Left ventricle myocardium inferior (tissue), 1 donor: ENCODE measurements at regions not wholly inside any gene's neighbourhood (a gene's known extent, or its start where the extent isn't known, plus 50 kb on each side); places are given as distances from the start of the nearest gene placed in this dataset.

Source experiments
- DNase-seq: peaks from one replicate; pipeline ENCODE4 v3.0.0-alpha.2; 2020
- H3K27ac ChIP-seq: fragments of 200-600 bp; replicated peaks from 2 replicates; pipeline ENCODE4 v1.8.0; 2021
- H3K27me3 ChIP-seq: fragments of 200-600 bp; 2 replicates; pipeline ENCODE4 v1.8.0; 2021; ENCODE audit warnings: low read depth
- H3K36me3 ChIP-seq: fragments of 200-600 bp; 2 replicates; pipeline ENCODE4 v1.8.0; 2021
- H3K4me1 ChIP-seq: fragments of 200-600 bp; 2 replicates; pipeline ENCODE4 v1.8.0; 2021
- H3K4me3 ChIP-seq: fragments of 200-600 bp; 2 replicates; pipeline ENCODE4 v1.8.0; 2021; ENCODE audit warnings: mild to moderate bottlenecking, moderate library complexity
- H3K9me3 ChIP-seq: fragments of 200-600 bp; replicated peaks from 2 replicates; pipeline ENCODE4 v1.8.0; 2021
- intact Hi-C: fragments of 100-400 bp; cut with micrococcal nuclease; formaldehyde crosslinking; loops from one replicate; pipeline ENCODE4 v1.11.0; 2022
- TF ChIP-seq, protein P1 (sequence below): fragments of 200-600 bp; IDR thresholded peaks from 2 replicates; pipeline ENCODE4 v1.8.0; 2021; ENCODE audit warnings: antibody characterized with exemption, mild to moderate bottlenecking, borderline replicate concordance
- donor health status: DM: no; HTN: yes; CAD: no; lungs with severe emphysema.

DNA sequence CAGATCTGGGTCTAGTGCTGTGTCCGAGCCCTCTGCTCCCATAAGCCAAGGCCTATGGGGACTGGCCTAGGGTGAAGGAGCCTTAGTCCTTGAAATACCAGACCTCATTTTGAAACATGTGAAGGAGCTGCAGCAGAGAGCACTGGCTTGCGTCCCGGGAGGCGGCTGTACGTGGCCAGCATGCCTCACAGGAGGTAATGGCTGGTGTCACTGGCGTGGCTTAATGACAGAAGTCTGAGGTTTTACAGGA, 72.7 kb upstream of the OTOS start:
- intact Hi-C loops, result no loop called here
- no peaks in the 10 kb centered on the region for H3K9me3 ChIP-seq
- TF ChIP-seq, protein P1, sequence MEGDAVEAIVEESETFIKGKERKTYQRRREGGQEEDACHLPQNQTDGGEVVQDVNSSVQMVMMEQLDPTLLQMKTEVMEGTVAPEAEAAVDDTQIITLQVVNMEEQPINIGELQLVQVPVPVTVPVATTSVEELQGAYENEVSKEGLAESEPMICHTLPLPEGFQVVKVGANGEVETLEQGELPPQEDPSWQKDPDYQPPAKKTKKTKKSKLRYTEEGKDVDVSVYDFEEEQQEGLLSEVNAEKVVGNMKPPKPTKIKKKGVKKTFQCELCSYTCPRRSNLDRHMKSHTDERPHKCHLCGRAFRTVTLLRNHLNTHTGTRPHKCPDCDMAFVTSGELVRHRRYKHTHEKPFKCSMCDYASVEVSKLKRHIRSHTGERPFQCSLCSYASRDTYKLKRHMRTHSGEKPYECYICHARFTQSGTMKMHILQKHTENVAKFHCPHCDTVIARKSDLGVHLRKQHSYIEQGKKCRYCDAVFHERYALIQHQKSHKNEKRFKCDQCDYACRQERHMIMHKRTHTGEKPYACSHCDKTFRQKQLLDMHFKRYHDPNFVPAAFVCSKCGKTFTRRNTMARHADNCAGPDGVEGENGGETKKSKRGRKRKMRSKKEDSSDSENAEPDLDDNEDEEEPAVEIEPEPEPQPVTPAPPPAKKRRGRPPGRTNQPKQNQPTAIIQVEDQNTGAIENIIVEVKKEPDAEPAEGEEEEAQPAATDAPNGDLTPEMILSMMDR, result no peak
- H3K4me3 ChIP-seq, result no peak overlapping the region
- H3K27ac ChIP-seq, result no peak overlapping the region
- no peaks in the 10 kb centered on the region for H3K36me3 ChIP-seq
- no peak for DNase-seq
- H3K4me1 ChIP-seq, result no peaks in the 10 kb centered on the region
- peaks cover 27% of the 10 kb centered on the region for H3K27me3 ChIP-seq

- intact Hi-C loops, result no loop called here
- no peaks in the 10 kb centered on the region for H3K36me3 ChIP-seq
- H3K9me3 ChIP-seq, result no peaks in the 10 kb centered on the region
- H3K27me3 ChIP-seq, result peaks cover 27% of the 10 kb centered on the region
- no peaks in the 10 kb centered on the region for H3K4me1 ChIP-seq
- H3K4me3 ChIP-seq, result no peak overlapping the region
- no peak overlapping the region for H3K27ac ChIP-seq
- no peak for DNase-seq
- TF ChIP-seq, protein P1, result no peak
These were observed 73.3 kb upstream of the OTOS start for GRCh38 chr2:240213476-240214421.

DNA sequence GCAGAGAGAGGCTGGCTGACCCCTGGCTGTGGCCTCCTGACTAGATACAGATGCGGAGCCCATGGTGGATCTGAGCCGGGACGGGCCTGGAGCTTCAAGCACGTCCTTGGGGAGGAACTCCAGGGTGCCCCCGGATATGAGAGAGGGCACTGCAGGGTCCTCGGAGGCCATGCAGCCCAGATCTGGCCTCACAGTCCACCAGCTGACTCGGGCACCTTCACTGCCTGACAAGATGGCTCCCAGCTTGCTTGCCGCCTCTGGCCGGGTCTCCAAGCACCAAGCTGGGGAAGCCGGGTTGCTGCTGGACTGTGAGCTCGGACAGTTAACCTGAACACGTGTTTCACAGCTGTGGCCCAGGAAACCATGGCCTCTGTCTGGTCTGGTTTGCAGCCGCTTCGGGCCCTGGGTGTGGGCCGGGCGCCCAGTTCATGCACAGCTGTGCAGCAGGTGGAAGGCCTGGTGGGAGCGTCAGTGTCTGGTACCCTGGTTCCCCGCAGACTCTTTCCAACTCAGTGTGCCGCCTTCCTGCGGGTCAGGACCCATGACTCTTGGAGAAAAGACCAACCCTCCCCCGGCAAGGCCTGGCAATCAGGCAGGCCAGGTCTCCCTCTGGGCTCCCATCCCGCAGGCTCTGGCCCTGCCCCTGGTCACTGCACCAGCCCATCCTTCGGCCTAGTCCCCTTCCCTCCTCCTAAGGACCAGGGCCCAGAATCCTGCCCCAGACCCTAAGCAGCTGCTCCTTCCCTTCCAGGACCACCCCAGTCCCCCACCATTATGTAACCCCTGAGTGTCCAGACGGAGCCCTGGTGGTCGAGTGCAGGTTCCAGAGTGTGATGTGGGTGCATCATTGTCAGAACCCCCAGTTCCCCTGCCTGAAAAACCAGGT, 74.6 kb upstream of the OTOS start:
- H3K4me3 ChIP-seq, result no peak overlapping the region
- peaks cover 27% of the 10 kb centered on the region for H3K27me3 ChIP-seq
- TF ChIP-seq, protein P1, result no peak
- H3K27ac ChIP-seq, result no peak overlapping the region
- intact Hi-C loops, result no loop called here
- H3K4me1 ChIP-seq, result no peaks in the 10 kb centered on the region
- H3K36me3 ChIP-seq, result no peaks in the 10 kb centered on the region
- H3K9me3 ChIP-seq, result no peaks in the 10 kb centered on the region
- DNase-seq, result no peak

DNA sequence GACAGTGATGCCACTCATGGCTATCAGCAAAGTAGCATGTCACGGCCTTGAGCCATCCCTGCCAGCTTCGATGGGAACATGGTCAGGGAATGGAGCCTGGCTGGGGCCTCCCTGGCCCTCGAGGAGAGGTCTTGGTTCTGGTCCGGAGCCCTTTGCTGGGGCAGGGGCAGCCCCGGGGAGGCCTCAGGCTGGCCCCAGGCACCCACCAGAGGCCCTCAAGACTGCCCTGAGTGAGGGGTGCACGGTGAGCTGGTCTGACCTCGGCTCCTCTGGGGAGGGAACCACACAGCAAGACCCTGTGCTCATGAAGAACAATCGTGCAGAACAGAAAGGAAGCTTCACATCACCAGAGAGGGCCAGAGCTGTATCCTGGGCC, 75.2 kb upstream of the OTOS start:
- intact Hi-C loops, result no loop called here
- DNase-seq, result no peak

DNA sequence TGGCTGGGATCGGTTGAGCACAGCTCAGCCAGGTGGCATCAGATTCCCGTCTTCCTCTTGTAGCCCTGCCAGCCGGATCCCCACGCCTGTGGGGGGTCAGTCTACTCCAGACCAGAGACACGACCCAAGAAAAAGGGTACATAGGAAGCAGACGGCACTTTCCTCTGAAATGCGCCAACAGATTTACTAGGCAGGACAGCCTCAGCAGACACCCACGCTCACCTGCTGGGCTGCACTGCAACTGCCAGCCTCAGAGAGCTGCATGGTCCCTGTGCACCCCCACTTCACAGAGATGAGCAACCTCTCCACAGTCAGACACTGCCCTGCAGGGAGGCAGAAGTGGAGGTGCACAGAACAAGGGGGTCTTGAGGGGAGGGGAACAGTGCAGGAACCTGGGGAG, 75.7 kb upstream of the OTOS start:
- intact Hi-C loops, result no loop called here
- no peak overlapping the region for H3K4me3 ChIP-seq
- H3K9me3 ChIP-seq, result no peaks in the 10 kb centered on the region
- no peak overlapping the region for H3K27ac ChIP-seq
- no peaks in the 10 kb centered on the region for H3K4me1 ChIP-seq
- TF ChIP-seq, protein P1, result no peak
- no peak for DNase-seq
- H3K27me3 ChIP-seq, result peaks cover 29% of the 10 kb centered on the region
- no peaks in the 10 kb centered on the region for H3K36me3 ChIP-seq

More for the DNA sequence above, 75.2 kb upstream of the OTOS start:
- Histone ChIP-seq H3K27ac (no peak overlapping the region), H3K36me3 (no peaks in the 10 kb centered on the region), H3K9me3 (no peaks in the 10 kb centered on the region), H3K4me1 (no peaks in the 10 kb centered on the region), H3K27me3 (peaks cover 29% of the 10 kb centered on the region), H3K4me3 (no peak overlapping the region)
- TF ChIP-seq, protein P1, result no peak
